ENCODE measurements at regions not wholly inside any gene's neighbourhood (a gene's known extent, or its start where the extent isn't known, plus 50 kb on each side); places are given as distances from the start of the nearest gene placed in this dataset.
A peak's percentile ranks its signal among the peaks of the same experiment; 100 is the strongest.
"Not testable (repeated sequence)": the region's sequence is repeated elsewhere in the genome, so short reads cannot be mapped to it uniquely, and the experiment has no call there.

DNA sequence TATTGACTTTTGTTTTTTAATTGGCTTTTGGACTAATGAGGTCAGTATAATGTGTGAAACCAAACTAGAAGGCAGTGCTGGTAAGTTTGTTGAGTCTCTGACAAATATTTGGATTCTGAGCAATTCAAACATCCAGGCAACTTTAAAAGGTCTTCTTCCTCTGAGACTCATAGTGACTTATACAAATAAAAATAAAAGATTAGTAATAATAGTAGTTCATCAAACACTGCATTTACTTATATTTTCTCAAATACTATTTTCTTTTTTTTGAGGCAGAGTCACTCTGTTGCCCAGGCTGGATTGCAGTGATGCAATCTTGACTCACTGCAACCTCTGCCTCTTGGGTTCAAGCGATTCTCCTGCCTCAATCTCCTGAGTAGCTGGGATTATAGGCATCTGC lies 337.9 kb downstream of the DAD1 start:
- no peak for DNase-seq (ENCODE audit: low spot score)

GRCh38 chr14:22249770-22250169 lies 339.3 kb downstream of the DAD1 start:
- DNase-seq (ENCODE audit: low spot score) = no peak

- DNase-seq (ENCODE audit: low spot score) = no peak
Measured at GRCh38 chr14:22243971-22244581, 344.9 kb downstream of the DAD1 start.

DNA sequence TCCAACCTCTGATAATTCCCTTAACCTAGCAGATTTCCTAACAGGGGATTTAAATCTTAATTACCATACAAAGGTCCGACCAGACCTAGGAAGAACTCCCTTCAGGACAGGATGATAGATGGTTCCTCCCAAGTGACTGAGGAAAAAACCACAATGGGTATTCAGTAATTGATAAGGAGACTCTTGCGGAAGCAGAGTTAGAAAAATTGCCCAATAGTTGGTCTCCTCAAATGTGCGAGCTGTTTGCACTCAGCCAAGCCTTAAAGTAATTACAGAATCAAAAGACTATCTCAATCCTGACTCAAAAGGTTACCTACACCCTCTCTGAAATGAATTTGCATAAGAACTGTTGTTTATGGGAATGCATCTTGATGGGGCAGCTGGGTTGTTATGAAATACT lies 350.7 kb downstream of the DAD1 start:
- DNase-seq (ENCODE audit: low spot score) = not testable (repeated sequence)

- DNase-seq (ENCODE audit: low spot score) = no peak
Measured at GRCh38 chr14:22233377-22233776, 355.6 kb downstream of the DAD1 start.

DNA sequence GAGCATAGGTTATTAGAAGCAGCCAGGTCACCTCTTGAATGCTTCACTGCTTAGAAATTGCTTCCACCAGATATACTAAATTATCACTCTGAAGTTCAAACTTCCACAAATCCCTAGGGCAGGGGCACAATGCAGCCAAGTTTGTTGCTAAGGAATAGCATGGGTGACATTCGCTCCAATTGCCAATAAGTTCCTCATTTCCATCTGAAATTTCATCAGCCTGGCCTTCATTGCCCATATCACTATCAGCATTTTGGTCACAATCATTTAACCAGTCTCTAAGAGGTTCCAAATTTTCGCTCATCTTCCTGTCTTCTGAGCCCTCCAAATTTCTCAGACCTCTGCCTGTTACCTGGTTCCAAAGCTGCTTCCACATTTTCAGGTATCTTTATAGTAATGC lies 356.1 kb downstream of the DAD1 start:
- DNase-seq (ENCODE audit: low spot score) = no peak

GRCh38 chr14:22232486-22232885 lies 356.5 kb downstream of the DAD1 start:
- DNase-seq (ENCODE audit: low spot score) = no peak

GRCh38 chr14:22231018-22231417 lies 358.0 kb downstream of the DAD1 start:
- no peak for DNase-seq (ENCODE audit: low spot score)

- no peak for DNase-seq (ENCODE audit: low spot score)
Measured at GRCh38 chr14:22230517-22230916, 358.5 kb downstream of the DAD1 start.

DNA sequence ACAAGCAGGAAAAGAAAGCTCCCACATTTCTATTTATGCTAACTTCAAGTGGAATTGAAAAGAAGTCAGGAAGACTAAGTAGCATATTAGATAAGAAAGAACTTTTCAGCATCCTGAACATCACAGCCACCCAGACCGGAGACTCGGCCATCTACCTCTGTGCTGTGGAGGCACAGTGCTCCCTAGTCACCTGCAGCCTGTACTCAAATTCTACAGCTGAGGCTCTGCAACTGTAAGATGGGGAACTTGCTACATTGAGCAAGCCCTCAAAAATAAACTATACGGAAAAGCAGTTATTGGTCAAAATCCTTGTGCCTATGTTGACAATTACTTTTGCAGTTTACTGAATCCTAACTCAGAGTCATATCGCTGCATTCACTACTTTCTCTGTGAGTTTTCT lies 361.9 kb downstream of the DAD1 start:
- no peak for DNase-seq (ENCODE audit: low spot score)

- peak; percentile 40 for DNase-seq (ENCODE audit: low spot score)
Measured at GRCh38 chr14:22226381-22226780, 362.6 kb downstream of the DAD1 start.

- DNase-seq (ENCODE audit: low spot score) = no peak
Measured at GRCh38 chr14:22225516-22226140, 363.4 kb downstream of the DAD1 start.

DNA sequence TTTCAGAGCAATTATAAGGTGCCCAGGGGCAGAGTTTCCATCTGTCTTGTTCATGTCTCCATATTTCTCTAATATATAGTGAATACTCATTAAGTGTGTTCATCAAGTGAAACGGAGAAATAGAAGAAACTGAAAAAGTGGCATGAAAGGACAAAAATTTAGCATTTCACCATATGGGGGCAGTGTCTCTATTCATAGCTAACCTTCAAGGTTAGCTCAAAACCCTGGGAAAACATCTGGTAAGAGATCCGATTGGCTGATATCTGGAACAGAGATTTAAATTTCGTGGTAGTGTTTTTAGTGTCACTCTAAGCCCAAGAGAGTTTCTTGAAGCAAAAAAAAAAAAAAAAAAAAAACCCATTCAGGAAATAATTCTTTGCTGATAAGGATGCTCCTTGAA lies 367.5 kb downstream of the DAD1 start:
- DNase-seq (ENCODE audit: low spot score) = peak; percentile 50

DNA sequence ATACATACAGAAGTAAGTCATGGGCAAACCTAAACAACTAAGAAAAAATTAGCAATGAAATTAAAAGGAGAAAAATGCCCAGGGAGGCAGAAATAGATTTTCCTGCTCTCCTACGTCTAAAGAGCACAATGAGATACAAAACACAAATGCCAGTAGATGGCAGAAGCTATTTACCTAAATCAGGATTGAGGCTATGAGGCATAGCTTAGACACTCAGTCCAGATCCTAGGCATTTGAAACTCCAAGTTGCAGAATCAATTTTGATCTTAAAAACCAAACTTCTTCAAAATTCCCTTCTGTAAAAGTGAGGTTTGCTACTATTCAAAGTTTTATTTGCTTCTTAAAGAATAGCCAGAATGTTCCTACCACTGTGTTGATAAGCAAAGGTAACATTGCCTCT lies 368.6 kb downstream of the DAD1 start:
- DNase-seq (ENCODE audit: low spot score) = no peak

- DNase-seq (ENCODE audit: low spot score) = no peak
Measured at GRCh38 chr14:22218728-22219127, 370.3 kb downstream of the DAD1 start.

DNA sequence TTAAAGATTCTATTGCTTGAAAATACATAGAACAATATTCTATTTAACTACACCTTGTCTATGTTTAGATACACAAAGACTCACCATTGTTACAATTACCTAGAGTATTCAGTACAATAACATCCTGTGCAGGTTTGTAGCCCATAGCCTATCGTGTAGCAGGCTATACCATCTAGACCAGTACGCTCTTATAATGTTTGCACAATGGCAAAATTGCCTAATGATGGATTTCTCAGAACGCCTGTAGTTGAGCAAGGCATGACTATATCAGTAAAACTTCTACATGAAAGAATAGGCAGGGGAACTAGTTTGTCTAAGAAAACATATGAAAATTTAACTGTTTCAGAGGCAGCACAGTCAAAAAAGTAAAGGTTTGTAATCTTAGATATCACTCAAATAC lies 375.9 kb downstream of the DAD1 start:
- no peak for DNase-seq (ENCODE audit: low spot score)

GRCh38 chr14:22210906-22211305 lies 378.1 kb downstream of the DAD1 start:
- DNase-seq (ENCODE audit: low spot score) = no peak

GRCh38 chr14:22210026-22210425 lies 379.0 kb downstream of the DAD1 start:
- no peak for DNase-seq (ENCODE audit: low spot score)

DNA sequence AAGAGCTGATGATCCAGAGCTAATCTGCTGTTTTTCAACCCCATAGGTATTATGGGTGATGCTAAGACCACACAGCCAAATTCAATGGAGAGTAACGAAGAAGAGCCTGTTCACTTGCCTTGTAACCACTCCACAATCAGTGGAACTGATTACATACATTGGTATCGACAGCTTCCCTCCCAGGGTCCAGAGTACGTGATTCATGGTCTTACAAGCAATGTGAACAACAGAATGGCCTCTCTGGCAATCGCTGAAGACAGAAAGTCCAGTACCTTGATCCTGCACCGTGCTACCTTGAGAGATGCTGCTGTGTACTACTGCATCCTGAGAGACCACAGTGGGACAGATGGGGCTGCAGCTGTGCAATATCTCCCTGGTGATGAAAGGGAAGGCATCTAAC lies 386.0 kb downstream of the DAD1 start:
- no peak for DNase-seq (ENCODE audit: low spot score)

- DNase-seq (ENCODE audit: low spot score) = no peak
Measured at GRCh38 chr14:22202313-22202712, 386.7 kb downstream of the DAD1 start.

DNA sequence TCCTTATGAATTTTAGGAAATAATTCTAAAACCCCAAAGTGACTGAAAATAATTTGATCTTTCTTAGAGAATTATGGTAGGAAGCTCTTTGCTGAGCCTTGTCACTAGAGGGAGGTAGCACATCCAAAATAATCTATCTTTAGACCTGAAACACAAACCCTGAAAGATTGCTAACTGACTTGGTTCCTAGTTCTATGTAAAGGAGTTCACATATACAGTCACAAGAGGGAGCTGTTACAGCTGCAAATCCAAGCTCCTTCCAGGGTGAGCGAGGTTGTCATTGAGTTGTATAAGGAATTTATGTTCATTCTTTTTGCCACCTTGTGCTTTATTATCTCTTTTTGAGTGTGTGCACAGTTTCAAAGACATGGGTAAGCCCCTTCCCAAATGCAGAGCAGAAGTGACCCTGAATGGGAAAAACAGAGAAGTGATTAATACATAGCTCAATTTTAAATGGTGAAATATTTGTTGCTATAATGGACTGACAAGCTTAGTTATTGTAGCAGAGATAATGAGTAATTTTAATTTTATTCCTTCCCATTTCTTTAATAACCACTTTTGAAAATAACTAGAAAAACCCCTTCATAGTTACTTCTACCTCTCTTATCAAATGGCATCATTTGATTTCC lies 387.9 kb downstream of the DAD1 start:
- DNase-seq (ENCODE audit: low spot score) = peak; percentile 26

DNA sequence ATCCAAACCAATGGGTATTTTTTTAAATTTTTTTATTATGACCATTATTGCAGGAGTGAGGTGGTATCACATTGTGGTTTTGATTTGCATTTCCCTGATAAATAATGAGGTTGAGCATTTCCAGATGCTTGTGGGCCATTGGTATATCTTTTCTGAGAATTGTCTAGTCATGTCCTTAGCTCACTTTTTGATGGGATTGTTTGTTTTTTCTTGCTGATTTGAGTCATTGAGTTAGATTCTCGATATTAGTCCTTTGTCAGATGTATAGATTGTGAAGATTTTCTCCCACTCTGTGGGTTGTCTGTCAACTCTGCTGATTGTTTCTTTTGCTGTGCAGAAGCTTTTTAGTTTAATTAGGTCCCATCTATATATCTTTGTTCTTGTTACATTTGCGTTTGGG lies 388.9 kb downstream of the DAD1 start:
- DNase-seq (ENCODE audit: low spot score) = not testable (repeated sequence)

- DNase-seq (ENCODE audit: low spot score) = no peak
Measured at GRCh38 chr14:22194664-22195063, 394.4 kb downstream of the DAD1 start.

All from COLO829 (cell line).